ENCODE measurements at regions not wholly inside any gene's neighbourhood (a gene's known extent, or its start where the extent isn't known, plus 50 kb on each side); places are given as distances from the start of the nearest gene placed in this dataset.
A peak's percentile ranks its signal among the peaks of the same experiment; 100 is the strongest.
"Not testable (repeated sequence)": the region's sequence is repeated elsewhere in the genome, so short reads cannot be mapped to it uniquely, and the experiment has no call there.

- no peak for DNase-seq
These were observed 462.6 kb upstream of the TMEFF2 start for GRCh38 chr2:192657362-192657761.

GRCh38 chr2:192655916-192656315, 461.2 kb upstream of the TMEFF2 start:
- no peak for DNase-seq

- DNase-seq: peak; percentile 66
These were observed 451.3 kb upstream of the TMEFF2 start for GRCh38 chr2:192645811-192646598.

- DNase-seq: no peak
These were observed 439.8 kb upstream of the TMEFF2 start for GRCh38 chr2:192634557-192634956.

GRCh38 chr2:192628017-192628416, 433.3 kb upstream of the TMEFF2 start:
- no peak for DNase-seq

GRCh38 chr2:192615105-192615504, 420.4 kb upstream of the TMEFF2 start:
- no peak for DNase-seq

GRCh38 chr2:192604295-192604694, 409.6 kb upstream of the TMEFF2 start:
- DNase-seq: no peak

GRCh38 chr2:192598649-192599048, 403.9 kb upstream of the TMEFF2 start:
- not testable (repeated sequence) for DNase-seq

- no peak for DNase-seq
These were observed 398.8 kb upstream of the TMEFF2 start for GRCh38 chr2:192593561-192593960.

- no peak for DNase-seq
These were observed 396.9 kb upstream of the TMEFF2 start for GRCh38 chr2:192591617-192592016.

- peak; percentile 54 for DNase-seq
These were observed 390.7 kb upstream of the TMEFF2 start for GRCh38 chr2:192585418-192585817.

GRCh38 chr2:192584976-192585375, 390.2 kb upstream of the TMEFF2 start:
- DNase-seq: no peak

GRCh38 chr2:192579965-192580700, 385.4 kb upstream of the TMEFF2 start:
- DNase-seq: peak; percentile 93

GRCh38 chr2:192578780-192579179, 384.0 kb upstream of the TMEFF2 start:
- no peak for DNase-seq

GRCh38 chr2:192577706-192578105, 383.0 kb upstream of the TMEFF2 start:
- no peak for DNase-seq

GRCh38 chr2:192574552-192574951, 379.8 kb upstream of the TMEFF2 start:
- DNase-seq: no peak

- no peak for DNase-seq
These were observed 376.9 kb upstream of the TMEFF2 start for GRCh38 chr2:192571636-192572035.

- no peak for DNase-seq
These were observed 376.1 kb upstream of the TMEFF2 start for GRCh38 chr2:192570788-192571187.

- no peak for DNase-seq
These were observed 372.1 kb upstream of the TMEFF2 start for GRCh38 chr2:192566863-192567262.

GRCh38 chr2:192560326-192560725, 365.6 kb upstream of the TMEFF2 start:
- no peak for DNase-seq

- DNase-seq: no peak
These were observed 364.9 kb upstream of the TMEFF2 start for GRCh38 chr2:192559587-192559986.

- DNase-seq: no peak
These were observed 363.9 kb upstream of the TMEFF2 start for GRCh38 chr2:192558637-192559036.

GRCh38 chr2:192555740-192556139, 361.0 kb upstream of the TMEFF2 start:
- no peak for DNase-seq

GRCh38 chr2:192551760-192552159, 357.0 kb upstream of the TMEFF2 start:
- no peak for DNase-seq
